ELF-1 (cell line): ENCODE measurements at regions not wholly inside any gene's neighbourhood (a gene's known extent, or its start where the extent isn't known, plus 50 kb on each side); places are given as distances from the start of the nearest gene placed in this dataset.

Source experiments
- DNase-seq: peaks from one replicate; pipeline ENCODE4 v3.0.0-alpha.2; 2016; ENCODE audit warnings: low read depth, low spot score

DNA sequence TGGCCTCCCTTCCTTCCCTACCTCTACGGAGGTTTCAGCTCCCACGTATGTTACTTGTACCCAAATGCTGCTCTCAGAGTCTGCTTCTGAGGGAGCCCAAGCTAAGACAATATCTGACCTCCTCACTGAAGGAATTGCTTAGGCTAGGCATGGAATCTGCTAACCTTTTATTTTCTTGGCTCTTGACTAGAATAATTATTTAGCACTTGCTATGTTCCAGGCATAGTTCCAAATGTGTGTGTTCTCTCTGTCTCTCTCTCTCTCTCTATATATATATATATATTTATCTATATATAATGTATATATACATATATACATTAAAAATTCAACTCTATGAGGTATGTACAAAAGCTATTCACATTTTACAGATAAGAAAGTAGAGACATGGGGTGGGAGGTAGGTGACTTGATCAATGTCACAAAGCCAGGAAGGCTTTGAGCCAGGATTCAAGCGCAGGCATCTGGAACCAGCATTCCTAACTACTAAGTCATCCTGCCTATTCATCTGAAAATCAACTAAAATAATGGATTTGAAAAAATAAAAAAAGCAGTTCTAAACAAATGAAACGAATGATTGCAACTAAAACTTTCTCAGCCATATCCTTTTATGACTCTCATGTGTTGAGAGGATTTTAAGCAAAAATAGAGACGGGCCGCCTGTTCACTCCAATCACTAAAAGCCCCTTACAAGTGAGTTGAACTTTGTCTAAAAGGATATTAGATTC lies 189.7 kb upstream of the JAG1 start:
- DNase-seq = no peak

GRCh38 chr20:10864076-10864672 lies 190.4 kb upstream of the JAG1 start:
- no peak for DNase-seq

DNA sequence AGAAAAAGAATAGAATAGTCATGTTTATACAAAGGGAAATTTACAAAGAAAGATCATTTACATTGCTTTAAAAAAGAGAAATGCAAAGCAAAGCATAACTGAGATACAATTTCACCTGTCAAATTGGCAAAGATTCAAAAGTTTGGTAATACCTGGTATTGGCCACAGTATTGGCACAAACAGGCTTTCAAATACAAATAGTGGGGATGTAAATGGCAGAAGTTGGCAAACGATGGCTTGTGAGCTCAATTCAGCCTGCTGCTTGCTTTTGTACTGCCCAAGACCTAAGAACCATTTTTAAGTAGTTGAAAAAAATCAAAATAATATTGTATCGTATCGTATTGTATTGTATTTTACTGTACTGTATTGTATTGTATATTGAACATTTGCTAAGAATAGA lies 194.5 kb upstream of the JAG1 start:
- DNase-seq = no peak

GRCh38 chr20:10873026-10873425 lies 199.2 kb upstream of the JAG1 start:
- DNase-seq = no peak

DNA sequence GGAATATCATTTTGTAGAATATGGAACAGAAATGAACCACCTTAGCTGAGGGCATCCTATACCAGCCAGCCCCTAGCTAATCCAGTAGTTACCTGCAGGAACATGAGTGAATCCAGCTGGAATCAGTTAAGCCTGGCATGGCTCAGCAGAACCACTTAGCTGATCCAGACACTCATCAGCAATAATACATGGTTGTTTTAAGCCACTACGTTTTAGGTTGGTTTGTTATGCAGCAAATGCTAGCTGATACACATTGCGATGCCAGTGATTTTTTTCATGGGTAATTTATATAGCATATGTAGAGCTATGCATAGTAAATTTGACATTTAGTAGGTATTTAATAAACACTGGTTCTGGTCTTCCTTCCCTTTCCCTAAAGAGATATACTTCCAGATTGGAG lies 201.9 kb upstream of the JAG1 start:
- DNase-seq = no peak

GRCh38 chr20:10876558-10876957 lies 202.8 kb upstream of the JAG1 start:
- DNase-seq = no peak

DNA sequence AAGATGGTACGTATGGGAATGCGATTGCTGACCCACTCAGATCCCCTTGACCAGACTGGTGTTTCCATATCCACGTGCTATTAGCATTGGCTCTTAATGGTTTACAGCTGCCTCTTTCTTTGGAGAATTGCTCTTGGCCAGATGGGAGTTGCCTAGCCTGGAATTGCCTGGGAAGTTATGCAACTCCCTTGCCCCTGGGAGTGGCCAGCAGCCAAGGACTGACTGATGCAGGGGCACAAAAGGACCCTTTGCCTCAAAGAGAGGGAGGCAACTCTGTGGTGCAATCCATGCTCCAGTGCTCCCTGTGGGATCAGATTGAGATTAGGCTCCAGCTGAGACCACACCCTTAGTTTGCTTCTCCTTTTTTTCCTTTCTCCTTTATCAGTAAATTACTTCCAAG lies 203.5 kb upstream of the JAG1 start:
- no peak for DNase-seq

GRCh38 chr20:10883166-10883565 lies 209.4 kb upstream of the JAG1 start:
- DNase-seq = no peak

GRCh38 chr20:10893321-10893720 lies 219.5 kb upstream of the JAG1 start:
- no peak for DNase-seq

GRCh38 chr20:10897336-10897735 lies 223.5 kb upstream of the JAG1 start:
- no peak for DNase-seq

- no peak for DNase-seq
These were observed 224.8 kb upstream of the JAG1 start for GRCh38 chr20:10898552-10898951.

- no peak for DNase-seq
These were observed 228.4 kb upstream of the JAG1 start for GRCh38 chr20:10902174-10902573.

- DNase-seq = no peak
These were observed 228.9 kb upstream of the JAG1 start for GRCh38 chr20:10902576-10903282.

GRCh38 chr20:10906834-10907233 lies 233.0 kb upstream of the JAG1 start:
- DNase-seq = no peak

DNA sequence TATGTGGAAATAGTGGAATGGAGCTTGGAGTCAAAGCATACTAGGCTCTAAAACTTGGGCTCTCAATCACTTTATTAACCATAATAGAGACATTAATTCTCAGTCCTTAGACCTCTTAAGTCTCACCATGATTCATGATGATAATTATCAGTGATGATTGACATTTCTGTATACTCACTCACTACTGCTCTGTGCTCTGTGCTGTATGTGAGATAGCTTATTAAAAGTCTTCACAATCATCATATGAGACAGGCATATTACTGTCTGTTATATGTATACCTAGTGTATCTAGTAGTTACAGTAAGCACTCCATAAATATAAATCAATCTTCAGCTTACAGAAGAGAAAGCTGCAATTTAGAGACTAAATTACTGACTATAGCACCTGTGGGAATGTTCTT lies 236.0 kb upstream of the JAG1 start:
- no peak for DNase-seq

- DNase-seq = no peak
These were observed 236.9 kb upstream of the JAG1 start for GRCh38 chr20:10910535-10911178.

GRCh38 chr20:10911298-10911697 lies 237.5 kb upstream of the JAG1 start:
- no peak for DNase-seq

GRCh38 chr20:10915815-10916214 lies 242.0 kb upstream of the JAG1 start:
- DNase-seq = no peak

- no peak for DNase-seq
These were observed 242.5 kb upstream of the JAG1 start for GRCh38 chr20:10916312-10916711.

DNA sequence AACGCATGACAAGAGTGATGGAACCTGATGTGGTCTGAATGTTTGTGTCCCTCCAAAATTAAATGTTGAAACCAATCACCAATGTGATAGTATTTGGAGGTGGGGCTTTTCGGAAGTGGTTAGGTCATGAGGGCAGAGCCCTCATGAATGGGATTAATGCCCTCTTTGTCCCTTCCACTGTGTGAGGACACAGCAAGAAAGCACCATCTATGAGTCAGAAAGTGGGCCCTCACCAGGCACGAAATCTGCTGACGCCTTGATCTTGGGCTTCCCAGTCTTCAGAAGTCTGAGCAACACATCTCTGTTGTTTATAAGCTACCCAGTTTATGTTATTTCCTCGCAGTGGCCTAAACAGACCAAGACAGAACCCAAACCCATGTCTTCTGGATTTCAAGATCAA lies 244.0 kb upstream of the JAG1 start:
- no peak for DNase-seq

DNA sequence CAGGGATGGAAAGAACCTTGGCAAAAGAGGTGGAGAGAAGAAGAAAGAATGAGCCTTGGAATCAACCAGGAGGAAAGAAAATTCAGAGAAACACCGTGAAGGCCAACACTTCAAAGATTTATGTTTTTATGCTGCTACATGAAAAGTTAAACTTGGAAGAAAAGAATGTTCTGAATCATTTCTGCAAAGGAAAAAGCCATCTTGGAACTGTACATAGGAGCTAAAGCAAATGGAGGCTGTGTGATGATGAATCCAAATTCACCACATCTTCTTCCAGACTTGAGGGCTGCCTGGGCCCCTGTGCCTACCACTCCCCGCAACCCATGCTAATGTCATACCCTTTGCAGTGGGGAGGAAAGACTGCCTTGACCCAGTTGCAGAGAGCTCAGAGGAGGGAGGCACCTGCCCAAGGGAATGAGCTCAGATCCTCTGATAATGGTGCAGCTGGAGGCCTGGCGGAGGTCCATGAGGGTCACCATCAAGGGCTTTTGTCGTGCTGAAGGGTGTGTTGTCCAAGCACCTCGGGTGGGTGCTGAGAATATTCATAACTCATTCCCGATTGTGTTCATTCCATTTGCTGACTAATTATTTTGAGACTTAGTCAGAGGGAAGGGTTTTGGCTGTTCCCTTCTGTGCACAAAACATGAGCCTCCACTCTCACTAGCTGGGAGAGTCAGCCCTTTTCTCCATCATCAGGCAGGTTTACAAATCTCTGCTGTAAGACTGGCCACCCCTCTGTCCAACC lies 245.8 kb upstream of the JAG1 start:
- DNase-seq = no peak

DNA sequence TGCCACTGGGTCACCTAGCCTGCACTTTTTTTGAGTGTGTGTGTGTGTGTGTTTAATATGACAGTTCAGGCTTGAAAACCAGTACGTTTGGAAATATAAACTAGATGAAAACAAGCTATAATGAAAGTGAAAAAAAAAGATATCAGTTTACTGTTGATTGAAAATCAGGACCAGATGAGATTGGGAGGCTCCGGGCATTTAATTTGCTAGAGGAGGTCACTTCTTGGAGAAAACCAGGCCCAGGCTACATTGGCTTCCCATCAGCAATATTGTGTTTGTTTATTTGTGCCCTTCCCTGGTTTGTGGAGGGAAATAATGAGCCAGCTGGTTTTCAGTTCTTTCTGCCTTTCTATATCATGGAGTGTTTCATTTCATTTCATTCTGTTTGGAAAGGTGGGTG lies 246.6 kb upstream of the JAG1 start:
- DNase-seq = no peak
